DND-41 (cell line): ENCODE measurements at regions not wholly inside any gene's neighbourhood (a gene's known extent, or its start where the extent isn't known, plus 50 kb on each side); places are given as distances from the start of the nearest gene placed in this dataset.
"Not testable (repeated sequence)": the region's sequence is repeated elsewhere in the genome, so short reads cannot be mapped to it uniquely, and the experiment has no call there.

Source experiments
- ATAC-seq: fragments of 200-7000 bp; cut with Tn5 transposase; 3 replicates; pipeline ENCODE4 v1.9.1; 2021; ENCODE audit warnings: low read depth; ENCODE audit not compliant: insufficient read depth
- DNase-seq: peaks from one replicate; pipeline ENCODE4 v3.0.0-alpha.2; 2020
- H2AFZ ChIP-seq: 2 replicates; pipeline ENCODE4 v1.6.0; 2012; ENCODE audit warnings: low read depth, low read length
- H3K27ac ChIP-seq: 2 replicates; pipeline ENCODE4 v1.5.1; 2012; ENCODE audit warnings: low read length, inconsistent platforms
- H3K27me3 ChIP-seq: fragments of 200-600 bp; sonication (generic); 2 replicates; pipeline ENCODE4 v1.6.0; 2012; ENCODE audit warnings: low read length, mild to moderate bottlenecking, inconsistent platforms; ENCODE audit not compliant: insufficient read depth, poor library complexity
- H3K36me3 ChIP-seq: 2 replicates; pipeline ENCODE4 v1.5.1; 2012; ENCODE audit warnings: low read length, inconsistent platforms; ENCODE audit not compliant: insufficient read depth
- H3K4me1 ChIP-seq: 2 replicates; pipeline ENCODE4 v1.5.1; 2012; ENCODE audit warnings: mild to moderate bottlenecking, low read length; ENCODE audit not compliant: insufficient read depth
- H3K4me2 ChIP-seq: 2 replicates; pipeline ENCODE4 v1.6.0; 2012; ENCODE audit warnings: mild to moderate bottlenecking, moderate library complexity, low read length, inconsistent platforms; ENCODE audit not compliant: insufficient read depth
- H3K4me3 ChIP-seq, 2 experiments: fragments of 200-600 bp in 1 of 2; shearing (Covaris generic) in 1 of 2; 2 replicates each; pipeline ENCODE4 v1.5.1; 2012 to 2016; ENCODE audit warnings: inconsistent platforms in 2 of 2, low read length in 2 of 2, mild to moderate bottlenecking in 2 of 2, low read depth in 1 of 2, moderate library complexity in 1 of 2
- H3K79me2 ChIP-seq: 2 replicates; pipeline ENCODE4 v1.6.0; 2012; ENCODE audit warnings: low read length, inconsistent platforms; ENCODE audit not compliant: insufficient read depth
- H3K9ac ChIP-seq: 2 replicates; pipeline ENCODE4 v1.6.0; 2012; ENCODE audit warnings: low read depth, mild to moderate bottlenecking, inconsistent platforms, low read length, moderate library complexity
- H3K9me3 ChIP-seq: 2 replicates; pipeline ENCODE4 v1.5.1; 2012; ENCODE audit warnings: low read length, moderate library complexity, mild to moderate bottlenecking, inconsistent platforms; ENCODE audit not compliant: insufficient read depth, severe bottlenecking
- H4K20me1 ChIP-seq: 2 replicates; pipeline ENCODE4 v1.6.0; 2012; ENCODE audit warnings: low read length; ENCODE audit not compliant: insufficient read depth
- EZH2 ChIP-seq: IDR thresholded peaks from 3 replicates; pipeline ENCODE4 v1.6.1; 2012; ENCODE audit warnings: borderline replicate concordance, low read depth, mild to moderate bottlenecking, moderate library complexity, low read length, inconsistent platforms; ENCODE audit not compliant: severe bottlenecking
- TF ChIP-seq, protein P1 (sequence below): IDR thresholded peaks from 2 replicates; pipeline ENCODE4 v1.5.1; 2012; ENCODE audit warnings: borderline replicate concordance, low read length, moderate library complexity, mild to moderate bottlenecking; ENCODE audit not compliant: poor library complexity, severe bottlenecking; ENCODE audit errors: extremely low read depth

GRCh38 chr15:26126070-26126469 lies 262.9 kb upstream of the ATP10A start:
- Histone ChIP-seq H3K4me1 (no peaks in the 10 kb centered on the region), H3K79me2 (no peaks in the 10 kb centered on the region), H3K27me3 (no peaks in the 10 kb centered on the region), H4K20me1 (no peaks in the 10 kb centered on the region), H3K27ac (no peak overlapping the region), H3K4me3 (no peak overlapping the region), H3K9ac (no peak overlapping the region), H3K36me3 (no peaks in the 10 kb centered on the region), H2AFZ (no peak overlapping the region), H3K9me3 (peaks cover 2% of the 10 kb centered on the region), H3K4me2 (no peak overlapping the region)
- TF ChIP-seq, protein P1, sequence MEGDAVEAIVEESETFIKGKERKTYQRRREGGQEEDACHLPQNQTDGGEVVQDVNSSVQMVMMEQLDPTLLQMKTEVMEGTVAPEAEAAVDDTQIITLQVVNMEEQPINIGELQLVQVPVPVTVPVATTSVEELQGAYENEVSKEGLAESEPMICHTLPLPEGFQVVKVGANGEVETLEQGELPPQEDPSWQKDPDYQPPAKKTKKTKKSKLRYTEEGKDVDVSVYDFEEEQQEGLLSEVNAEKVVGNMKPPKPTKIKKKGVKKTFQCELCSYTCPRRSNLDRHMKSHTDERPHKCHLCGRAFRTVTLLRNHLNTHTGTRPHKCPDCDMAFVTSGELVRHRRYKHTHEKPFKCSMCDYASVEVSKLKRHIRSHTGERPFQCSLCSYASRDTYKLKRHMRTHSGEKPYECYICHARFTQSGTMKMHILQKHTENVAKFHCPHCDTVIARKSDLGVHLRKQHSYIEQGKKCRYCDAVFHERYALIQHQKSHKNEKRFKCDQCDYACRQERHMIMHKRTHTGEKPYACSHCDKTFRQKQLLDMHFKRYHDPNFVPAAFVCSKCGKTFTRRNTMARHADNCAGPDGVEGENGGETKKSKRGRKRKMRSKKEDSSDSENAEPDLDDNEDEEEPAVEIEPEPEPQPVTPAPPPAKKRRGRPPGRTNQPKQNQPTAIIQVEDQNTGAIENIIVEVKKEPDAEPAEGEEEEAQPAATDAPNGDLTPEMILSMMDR = no peak
- TF ChIP-seq EZH2 = no peak
- DNase-seq (no peak), ATAC-seq (no peak)

GRCh38 chr15:26125664-26126063 lies 262.5 kb upstream of the ATP10A start:
- TF ChIP-seq, protein P1 = no peak
- no peak for TF ChIP-seq EZH2
- Histone ChIP-seq H3K4me3 (no peak overlapping the region), H3K9ac (no peak overlapping the region), H3K9me3 (peaks cover 2% of the 10 kb centered on the region), H2AFZ (no peak overlapping the region), H3K27me3 (no peaks in the 10 kb centered on the region), H3K4me1 (no peaks in the 10 kb centered on the region), H4K20me1 (no peaks in the 10 kb centered on the region), H3K79me2 (no peaks in the 10 kb centered on the region), H3K36me3 (no peaks in the 10 kb centered on the region), H3K4me2 (no peak overlapping the region), H3K27ac (no peak overlapping the region)
- ATAC-seq (no peak), DNase-seq (no peak)

GRCh38 chr15:26119322-26119721 lies 256.2 kb upstream of the ATP10A start:
- no peak for ATAC-seq
- TF ChIP-seq, protein P1 = no peak
- no peak for TF ChIP-seq EZH2
- no peak for DNase-seq
- H3K4me2 ChIP-seq = no peak overlapping the region
- H3K36me3 ChIP-seq = no peaks in the 10 kb centered on the region
- no peaks in the 10 kb centered on the region for H3K27me3 ChIP-seq
- no peaks in the 10 kb centered on the region for H3K9me3 ChIP-seq
- H3K4me3 ChIP-seq = no peak overlapping the region
- H3K79me2 ChIP-seq = no peaks in the 10 kb centered on the region
- no peak overlapping the region for H3K27ac ChIP-seq
- no peak overlapping the region for H3K9ac ChIP-seq
- H2AFZ ChIP-seq = no peak overlapping the region
- no peaks in the 10 kb centered on the region for H4K20me1 ChIP-seq
- no peaks in the 10 kb centered on the region for H3K4me1 ChIP-seq

DNA sequence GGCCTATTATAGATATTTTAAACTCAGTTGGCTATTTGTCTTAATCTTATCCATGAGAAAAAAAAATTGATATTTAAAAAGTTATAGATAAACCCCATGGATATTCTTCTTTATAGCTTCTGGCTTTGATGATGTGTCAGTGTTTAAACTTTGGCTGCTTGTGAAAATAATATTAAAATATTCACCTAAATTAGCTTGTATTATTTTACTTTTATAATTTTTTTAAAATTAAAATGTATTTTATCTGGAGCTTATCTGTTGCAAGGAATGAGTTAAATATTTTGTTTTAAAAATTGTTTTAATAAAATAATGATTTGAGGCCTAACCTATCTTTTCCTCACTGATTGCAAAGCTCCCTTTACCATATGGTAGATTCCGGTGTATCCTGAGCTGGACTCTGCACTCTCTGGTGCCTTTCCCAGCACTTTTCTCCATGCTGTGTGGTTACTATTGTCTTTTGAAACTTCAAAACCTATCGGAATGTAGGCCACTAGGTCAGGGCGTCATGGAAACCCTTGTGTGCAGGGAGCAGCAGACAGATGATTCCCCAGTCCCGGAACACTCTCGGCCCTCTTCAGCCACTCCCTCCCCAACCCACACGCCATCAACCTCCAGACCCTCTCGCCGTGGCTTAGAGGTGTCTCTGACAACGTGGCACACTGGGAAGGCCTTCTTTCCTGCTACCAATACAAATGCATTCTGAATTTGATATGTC lies 252.3 kb upstream of the ATP10A start:
- no peak overlapping the region for H3K27ac ChIP-seq
- TF ChIP-seq, protein P1 = no peak
- no peak for TF ChIP-seq EZH2
- DNase-seq = no peak
- no peaks in the 10 kb centered on the region for H3K4me1 ChIP-seq
- H3K36me3 ChIP-seq = no peaks in the 10 kb centered on the region
- no peak overlapping the region for H2AFZ ChIP-seq
- no peaks in the 10 kb centered on the region for H3K9me3 ChIP-seq
- H3K4me2 ChIP-seq = no peak overlapping the region
- no peaks in the 10 kb centered on the region for H3K79me2 ChIP-seq
- H4K20me1 ChIP-seq = no peaks in the 10 kb centered on the region
- no peak for ATAC-seq
- no peak overlapping the region for H3K9ac ChIP-seq
- no peaks in the 10 kb centered on the region for H3K27me3 ChIP-seq
- no peak overlapping the region for H3K4me3 ChIP-seq

GRCh38 chr15:26114128-26114527 lies 251.0 kb upstream of the ATP10A start:
- DNase-seq, H3K4me2 ChIP-seq, H2AFZ ChIP-seq, H4K20me1 ChIP-seq, H3K4me1 ChIP-seq, H3K27me3 ChIP-seq, ATAC-seq, H3K79me2 ChIP-seq, H3K4me3 ChIP-seq, H3K9me3 ChIP-seq, H3K36me3 ChIP-seq, H3K9ac ChIP-seq, H3K27ac ChIP-seq: not testable (repeated sequence)
